MM.1S (cell line): ENCODE measurements at regions not wholly inside any gene's neighbourhood (a gene's known extent, or its start where the extent isn't known, plus 50 kb on each side); places are given as distances from the start of the nearest gene placed in this dataset.

Experiments
- CTCF ChIP-seq: fragments of 300-600 bp; sonication (generic); IDR thresholded peaks from 2 replicates; pipeline ENCODE4 v1.5.1; 2016; ENCODE audit warnings: antibody characterized with exemption, low read length, mixed read lengths
- EZH2 ChIP-seq: fragments of 300-600 bp; sonication (generic); optimal IDR thresholded peaks from 2 replicates; pipeline ENCODE3; 2017; ENCODE audit warnings: low read depth, mild to moderate bottlenecking, antibody characterized with exemption, low read length, mixed read lengths

- TF ChIP-seq CTCF (no peak), EZH2 (no peak)
These were observed 135.1 kb downstream of the ETNK1 start for GRCh38 chr12:22759769-22760674.
